DMS153 treated with DMSO at 0.1 percent for 48 hours (cell line): ENCODE measurements at regions not wholly inside any gene's neighbourhood (a gene's known extent, or its start where the extent isn't known, plus 50 kb on each side); places are given as distances from the start of the nearest gene placed in this dataset.
A peak's percentile ranks its signal among the peaks of the same experiment; 100 is the strongest.

ENCODE experiments used
- DNase-seq: peaks from one replicate; lab custom pipeline; 2025; ENCODE audit not compliant: unreplicated experiment; lab: John Stamatoyannopoulos, UW

DNA sequence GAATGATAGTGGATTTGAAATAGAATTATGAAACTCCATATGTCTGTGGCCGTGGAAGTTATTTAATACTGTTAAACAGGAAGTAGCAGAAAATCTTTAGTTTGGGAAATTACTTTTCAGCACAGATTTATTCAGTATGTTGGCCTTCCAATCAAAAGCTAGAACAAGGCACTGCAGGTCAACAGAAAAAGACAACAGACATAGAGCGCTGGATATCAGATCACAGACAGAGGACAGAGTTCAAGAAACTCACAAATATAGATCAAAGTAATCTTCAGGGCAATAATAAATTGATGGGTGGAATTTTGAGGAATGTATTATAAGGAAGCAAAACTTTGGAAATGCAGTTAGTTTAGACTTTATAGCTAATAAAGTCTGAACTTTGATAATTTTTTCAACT is 159.5 kb upstream of the TMCO5A start:
- no peak for DNase-seq

GRCh38 chr15:37777006-37777405 is 157.4 kb upstream of the TMCO5A start:
- no peak for DNase-seq

GRCh38 chr15:37783290-37783689 is 151.2 kb upstream of the TMCO5A start:
- no peak for DNase-seq

- no peak for DNase-seq
Measured at GRCh38 chr15:37788330-37788729, 146.1 kb upstream of the TMCO5A start.

DNA sequence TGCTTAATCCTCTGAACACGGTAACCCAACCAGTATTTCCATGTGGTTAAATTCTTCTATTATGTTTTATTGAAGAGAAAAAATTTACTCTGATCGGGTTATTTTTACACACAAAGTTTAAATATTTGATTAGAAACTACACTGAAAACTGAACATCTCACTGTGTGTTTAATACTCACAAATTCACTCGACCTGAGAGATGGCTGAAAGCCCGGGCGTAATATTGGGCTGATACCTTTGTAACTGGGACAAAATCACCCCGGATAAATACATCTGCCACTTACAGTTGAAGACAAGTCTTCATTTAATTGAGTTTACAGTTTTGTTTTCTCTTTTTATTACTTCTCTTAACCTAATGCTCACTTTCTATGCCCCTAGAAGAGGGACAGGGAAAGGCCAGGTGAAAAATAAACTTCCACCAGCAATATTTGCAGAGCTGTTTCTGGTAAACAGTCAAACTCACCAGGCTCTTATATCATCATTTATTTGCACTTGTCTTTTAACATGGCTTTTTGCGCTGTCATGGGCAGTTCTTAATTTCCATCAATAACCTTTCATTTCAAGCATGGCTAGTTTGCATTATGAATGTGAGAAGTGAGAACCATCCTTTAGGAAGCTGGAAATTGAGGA is 145.6 kb upstream of the TMCO5A start:
- DNase-seq, result peak; percentile 31

GRCh38 chr15:37789397-37789786 is 145.0 kb upstream of the TMCO5A start:
- no peak for DNase-seq

GRCh38 chr15:37789881-37790280 is 144.6 kb upstream of the TMCO5A start:
- no peak for DNase-seq

DNA sequence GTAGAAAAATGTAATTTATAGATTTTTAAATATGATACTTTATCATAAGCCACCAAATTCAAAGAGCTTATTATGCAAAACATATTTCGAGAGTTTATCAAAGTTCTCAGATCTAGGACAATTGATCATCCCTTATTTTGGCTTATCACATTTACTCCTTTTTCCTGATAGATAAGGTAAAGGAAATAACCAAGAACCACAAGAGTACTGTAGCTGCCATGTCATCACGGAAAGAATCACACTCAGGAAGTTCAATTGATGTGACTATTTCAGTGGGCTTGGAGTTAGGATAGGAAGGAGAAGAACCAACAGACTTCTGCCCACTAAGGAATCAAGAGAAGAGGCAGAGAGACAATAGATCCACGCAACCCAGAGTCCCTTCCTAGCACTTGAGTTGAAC is 142.7 kb upstream of the TMCO5A start:
- no peak for DNase-seq

GRCh38 chr15:37792351-37792750 is 142.1 kb upstream of the TMCO5A start:
- DNase-seq, result no peak

DNA sequence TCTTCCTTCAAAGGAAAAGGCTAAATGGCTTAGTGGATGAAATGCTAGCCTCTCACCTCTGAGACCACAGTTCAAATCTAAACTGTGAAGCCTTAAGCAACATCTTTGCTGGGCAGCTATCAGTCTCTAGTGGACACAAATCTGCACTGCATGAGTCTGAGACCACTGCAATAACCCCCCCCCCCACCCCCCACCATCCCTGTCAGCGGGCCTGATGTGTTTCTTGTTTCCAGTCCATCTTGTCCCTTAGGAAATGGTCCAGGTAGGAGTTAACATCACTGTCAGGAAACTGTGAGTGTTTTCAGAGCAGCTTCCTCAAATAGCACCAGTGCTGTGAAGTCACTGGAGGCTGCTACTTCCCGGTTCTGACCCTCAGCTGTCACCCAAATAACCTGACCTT is 140.6 kb upstream of the TMCO5A start:
- no peak for DNase-seq

- DNase-seq, result no peak
Measured at GRCh38 chr15:37794947-37795346, 139.5 kb upstream of the TMCO5A start.

DNA sequence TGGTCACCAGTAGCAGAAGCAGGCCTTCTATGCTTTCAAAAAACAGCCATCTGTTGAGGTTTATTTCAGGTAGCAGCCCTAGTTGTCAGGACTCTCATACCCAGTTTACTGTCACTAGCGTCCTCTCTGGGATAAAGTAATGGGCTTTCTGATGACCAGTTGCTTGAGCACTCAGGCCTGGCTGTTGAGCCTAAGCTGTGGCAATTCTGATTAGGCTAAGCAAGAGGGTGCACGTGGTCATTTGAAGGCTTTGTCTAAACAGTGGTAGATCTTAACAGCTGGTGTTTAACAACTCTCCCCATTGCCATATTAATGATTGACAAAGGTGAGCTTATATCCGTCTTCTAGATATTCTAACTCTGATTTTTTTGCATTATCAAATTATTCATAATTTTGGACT is 132.9 kb upstream of the TMCO5A start:
- DNase-seq, result no peak

DNA sequence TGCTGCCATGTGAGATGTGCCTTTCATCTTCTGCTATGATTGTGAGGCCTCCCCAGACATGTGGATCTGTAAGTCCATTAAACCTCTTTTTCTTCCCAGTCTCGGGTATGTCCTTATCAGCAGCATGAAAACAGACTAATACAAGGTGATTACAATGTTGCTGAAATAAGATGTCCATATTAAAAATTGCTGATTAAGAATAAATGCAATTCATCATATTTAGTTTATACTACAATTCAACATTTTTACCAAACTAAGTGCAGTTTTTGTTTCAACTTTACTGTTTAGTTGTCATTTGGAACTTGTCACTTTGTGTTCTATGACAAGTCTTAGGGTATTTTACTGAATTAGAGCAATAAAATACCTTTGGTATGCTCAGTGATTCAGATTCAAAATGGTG is 127.6 kb upstream of the TMCO5A start:
- DNase-seq, result no peak

GRCh38 chr15:37810381-37810780 is 124.1 kb upstream of the TMCO5A start:
- DNase-seq, result no peak

DNA sequence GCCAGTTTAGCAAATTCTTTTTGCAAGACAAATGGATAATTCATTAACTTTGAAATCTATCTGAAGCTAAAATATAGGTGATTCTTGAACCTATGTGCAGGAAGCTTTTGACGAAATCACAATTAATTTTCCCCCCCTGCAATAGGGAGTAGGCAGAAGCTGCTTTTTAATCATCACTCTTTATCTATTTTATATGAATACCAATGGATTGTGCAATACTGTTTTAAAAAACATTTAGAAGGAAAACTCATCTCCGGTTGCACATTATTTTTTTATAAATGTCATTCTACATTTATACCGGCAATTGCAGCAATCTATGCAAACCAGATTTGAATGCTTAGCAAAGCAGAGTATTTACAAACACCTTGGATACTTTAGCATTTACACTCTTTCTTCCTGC is 121.1 kb upstream of the TMCO5A start:
- DNase-seq, result no peak

DNA sequence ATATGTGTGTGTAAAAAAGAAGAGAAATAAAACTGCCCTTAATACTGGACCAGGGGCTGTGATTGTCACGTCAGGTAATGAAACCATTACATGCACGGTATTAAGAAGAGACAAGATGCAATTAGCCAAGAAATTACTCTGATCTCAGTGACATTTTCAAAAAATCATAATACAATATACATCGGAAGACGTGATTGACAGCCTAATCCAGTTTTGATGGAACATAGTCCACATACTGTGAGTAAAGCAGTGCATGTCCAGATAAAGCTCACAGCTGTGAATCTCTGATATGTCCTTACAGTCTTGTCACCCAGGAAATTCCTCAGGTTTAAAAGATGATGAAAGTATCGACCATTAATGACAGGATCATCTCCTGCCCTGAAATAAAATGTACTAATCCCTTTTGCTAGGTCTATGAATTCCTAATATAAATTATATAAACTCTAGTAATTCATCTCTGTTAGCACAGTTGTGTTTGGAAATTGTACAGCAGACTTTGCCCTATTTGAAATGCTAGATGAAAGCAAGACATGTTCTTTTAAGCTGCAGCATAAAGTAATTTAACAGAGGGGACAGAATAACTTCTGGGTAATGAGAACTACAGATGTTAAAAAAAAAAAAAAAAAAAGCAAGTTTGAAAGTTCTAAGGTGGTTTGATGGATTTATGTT is 119.5 kb upstream of the TMCO5A start:
- no peak for DNase-seq

DNA sequence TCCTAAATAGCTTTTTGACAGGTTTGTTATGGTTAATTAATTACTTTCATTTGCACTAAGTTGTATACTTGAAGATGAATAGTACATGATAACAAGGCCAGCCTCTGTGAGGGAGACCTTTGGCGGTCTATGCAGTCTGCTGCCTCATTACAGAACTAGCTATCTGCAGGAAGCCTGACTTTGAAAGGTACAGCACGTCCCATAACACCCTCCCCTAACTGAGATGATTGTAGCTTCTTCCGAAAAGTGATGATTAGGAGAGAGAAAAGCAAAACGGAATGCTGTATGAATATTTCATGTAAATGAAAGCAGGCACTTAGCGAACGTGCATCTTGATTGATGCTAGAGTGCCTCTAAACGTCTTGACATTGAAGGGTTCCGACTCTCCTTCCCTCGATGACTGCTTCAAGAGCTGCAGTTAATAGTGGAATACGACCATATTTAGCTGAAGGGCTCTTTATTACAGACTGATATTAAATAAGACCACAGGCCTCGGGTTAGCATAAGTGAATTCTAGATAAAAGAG is 116.2 kb upstream of the TMCO5A start:
- DNase-seq, result no peak

GRCh38 chr15:37819191-37819590 is 115.2 kb upstream of the TMCO5A start:
- DNase-seq, result no peak

DNA sequence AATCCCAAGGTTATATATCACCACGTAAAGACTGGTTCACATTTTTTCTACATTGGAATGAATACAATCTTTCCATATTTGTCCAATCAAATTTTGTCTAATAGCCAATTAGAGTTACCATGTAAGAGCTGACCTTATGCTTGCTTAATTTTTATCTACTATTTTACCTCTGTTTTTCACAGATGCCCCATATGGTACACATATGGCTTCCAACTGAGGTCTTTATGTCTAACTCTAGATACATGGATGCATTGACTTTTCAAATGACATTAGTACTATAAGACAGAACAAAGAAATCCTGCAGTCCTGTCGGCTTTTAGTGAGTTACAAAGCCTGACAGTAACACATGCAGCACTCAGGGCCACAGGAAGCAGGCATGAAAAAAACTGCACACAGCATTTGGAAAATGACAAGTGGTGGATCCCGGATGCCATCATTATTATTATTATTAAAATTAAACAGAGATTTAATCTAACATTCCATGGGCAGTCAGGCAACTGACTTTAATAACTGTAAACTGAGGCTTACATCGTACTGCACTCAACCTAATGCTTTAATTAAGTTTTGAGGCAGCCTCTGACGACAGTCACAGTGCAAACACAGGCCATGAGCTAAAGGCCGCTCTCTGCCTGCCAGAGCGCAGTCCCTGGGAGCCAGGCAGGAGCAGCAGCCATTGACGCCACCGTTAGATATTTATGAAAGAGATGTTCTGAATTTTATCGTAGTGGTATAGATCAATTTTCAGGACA is 113.9 kb upstream of the TMCO5A start:
- no peak for DNase-seq

- DNase-seq, result no peak
Measured at GRCh38 chr15:37823601-37824275, 110.7 kb upstream of the TMCO5A start.

GRCh38 chr15:37824717-37825382 is 109.6 kb upstream of the TMCO5A start:
- DNase-seq, result no peak
